Activated CD8-positive, alpha-beta T cell treated with anti-CD3 and anti-CD28 coated beads for 36 hours (primary cell): ENCODE measurements at regions not wholly inside any gene's neighbourhood (a gene's known extent, or its start where the extent isn't known, plus 50 kb on each side); places are given as distances from the start of the nearest gene placed in this dataset.

Source experiments
- ATAC-seq: fragments of 200-7000 bp; cut with Tn5 transposase; one replicate; pipeline ENCODE4 v1.10.0; 2021; ENCODE audit warnings: mild to moderate bottlenecking, moderate library complexity
- CTCF ChIA-PET: fragments of 350-600 bp; sonication (Branson Sonifier 250); formaldehyde crosslinking; loops from one replicate; lab custom pipeline; 2021; ENCODE audit warnings: antibody characterized with exemption; lab: Charles Lee
- POLR2A ChIA-PET: fragments of 350-600 bp; sonication (Branson Sonifier 250); formaldehyde crosslinking; loops from one replicate; lab custom pipeline; 2021; ENCODE audit warnings: antibody characterized with exemption; lab: Charles Lee
- DNase-seq: peaks from one replicate; pipeline ENCODE4 v3.0.0-alpha.2; 2020
- H3K27ac Mint-ChIP-seq: one replicate; pipeline ENCODE4 v1.8.0; 2021; ENCODE audit warnings: mild to moderate bottlenecking, mixed read lengths
- H3K27me3 Mint-ChIP-seq: one replicate; pipeline ENCODE4 v1.8.0; 2021; ENCODE audit warnings: mixed read lengths
- H3K36me3 Mint-ChIP-seq: one replicate; pipeline ENCODE4 v1.8.0; 2021; ENCODE audit warnings: low read depth, mixed read lengths
- H3K4me1 Mint-ChIP-seq: one replicate; pipeline ENCODE4 v1.8.0; 2021; ENCODE audit warnings: low read depth, mixed read lengths
- H3K4me3 Mint-ChIP-seq: one replicate; pipeline ENCODE4 v1.8.0; 2021; ENCODE audit warnings: mild to moderate bottlenecking, moderate library complexity, mixed read lengths
- H3K9me3 Mint-ChIP-seq: one replicate; pipeline ENCODE4 v1.8.0; 2021; ENCODE audit warnings: mixed read lengths
- CTCF ChIP-seq: fragments of 200-600 bp; IDR thresholded peaks from one replicate; pipeline ENCODE4 v1.8.0; 2022; ENCODE audit warnings: antibody characterized with exemption, mild to moderate bottlenecking
- intact Hi-C: fragments of 100-400 bp; cut with micrococcal nuclease; formaldehyde crosslinking; loops from one replicate; pipeline ENCODE4 v1.10.0; 2022

- Mint-ChIP-seq H3K9me3 (no peaks in the 10 kb centered on the region), H3K36me3 (no peaks in the 10 kb centered on the region), H3K27ac (no peak overlapping the region), H3K27me3 (no peaks in the 10 kb centered on the region), H3K4me1 (no peaks in the 10 kb centered on the region), H3K4me3 (no peak overlapping the region)
- DNase-seq (no peak), ATAC-seq (no peak)
- intact Hi-C loops = no loop called here
- ChIA-PET CTCF (no interaction called here), POLR2A (interaction anchor here (1.1 kb wide), 1 partner anchor 34 kb away, joined by 3 read pairs; no protein-coding TSS in a partner anchor)
- no peak for TF ChIP-seq CTCF
Measured at GRCh38 chr3:16693820-16694219, 88.6 kb upstream of the DAZL start.

GRCh38 chr3:16695710-16696109 is 90.5 kb upstream of the DAZL start:
- Mint-ChIP-seq H3K9me3 (no peaks in the 10 kb centered on the region), H3K27ac (no peak overlapping the region), H3K36me3 (no peaks in the 10 kb centered on the region), H3K4me1 (no peaks in the 10 kb centered on the region), H3K27me3 (no peaks in the 10 kb centered on the region), H3K4me3 (no peak overlapping the region)
- DNase-seq (no peak), ATAC-seq (no peak)
- TF ChIP-seq CTCF = no peak
- intact Hi-C loops = no loop called here
- CTCF ChIA-PET = no interaction called here
- POLR2A ChIA-PET = no interaction called here

- intact Hi-C loops = no loop called here
- H3K36me3 Mint-ChIP-seq = no peaks in the 10 kb centered on the region
- H3K4me1 Mint-ChIP-seq = no peaks in the 10 kb centered on the region
- H3K27ac Mint-ChIP-seq = no peak overlapping the region
- H3K4me3 Mint-ChIP-seq = no peak overlapping the region
- no peak for DNase-seq
- H3K27me3 Mint-ChIP-seq = peaks cover 2% of the 10 kb centered on the region
- ChIA-PET CTCF (interaction anchor here (0.9 kb wide), 1 partner anchor 9 kb away, joined by 3 read pairs; no protein-coding TSS in a partner anchor), POLR2A (interaction anchor here (1.2 to 1.5 kb wide), 2 partner anchors 8 to 10 kb away, joined by 3 to 4 read pairs; no protein-coding TSS in a partner anchor)
- no peak for TF ChIP-seq CTCF
- no peaks in the 10 kb centered on the region for H3K9me3 Mint-ChIP-seq
- ATAC-seq = no peak
Measured at GRCh38 chr3:16697443-16698147, 92.4 kb upstream of the DAZL start.

- Mint-ChIP-seq H3K27me3 (peaks cover 2% of the 10 kb centered on the region), H3K27ac (no peak overlapping the region), H3K4me1 (no peaks in the 10 kb centered on the region), H3K36me3 (no peaks in the 10 kb centered on the region), H3K9me3 (no peaks in the 10 kb centered on the region), H3K4me3 (no peak overlapping the region)
- ATAC-seq (no peak), DNase-seq (no peak)
- intact Hi-C loops = no loop called here
- ChIA-PET POLR2A (no interaction called here), CTCF (no interaction called here)
- no peak for TF ChIP-seq CTCF
Measured at GRCh38 chr3:16700651-16701050, 95.4 kb upstream of the DAZL start.

GRCh38 chr3:16704941-16705340 is 99.7 kb upstream of the DAZL start:
- intact Hi-C loops = no loop called here
- H3K9me3 Mint-ChIP-seq = no peaks in the 10 kb centered on the region
- CTCF ChIA-PET = no interaction called here
- DNase-seq = no peak
- POLR2A ChIA-PET = no interaction called here
- TF ChIP-seq CTCF = no peak
- no peak overlapping the region for H3K27ac Mint-ChIP-seq
- no peak for ATAC-seq
- H3K27me3 Mint-ChIP-seq = peaks cover 2% of the 10 kb centered on the region
- no peaks in the 10 kb centered on the region for H3K4me1 Mint-ChIP-seq
- H3K36me3 Mint-ChIP-seq = no peaks in the 10 kb centered on the region
- no peak overlapping the region for H3K4me3 Mint-ChIP-seq
